DMS53 treated with DMSO at 0.1 percent for 48 hours (cell line): ENCODE measurements at regions not wholly inside any gene's neighbourhood (a gene's known extent, or its start where the extent isn't known, plus 50 kb on each side); places are given as distances from the start of the nearest gene placed in this dataset.
"Not testable (repeated sequence)": the region's sequence is repeated elsewhere in the genome, so short reads cannot be mapped to it uniquely, and the experiment has no call there.

ENCODE experiments used
- DNase-seq: peaks from one replicate; lab custom pipeline; 2025; ENCODE audit not compliant: unreplicated experiment; lab: John Stamatoyannopoulos, UW

DNA sequence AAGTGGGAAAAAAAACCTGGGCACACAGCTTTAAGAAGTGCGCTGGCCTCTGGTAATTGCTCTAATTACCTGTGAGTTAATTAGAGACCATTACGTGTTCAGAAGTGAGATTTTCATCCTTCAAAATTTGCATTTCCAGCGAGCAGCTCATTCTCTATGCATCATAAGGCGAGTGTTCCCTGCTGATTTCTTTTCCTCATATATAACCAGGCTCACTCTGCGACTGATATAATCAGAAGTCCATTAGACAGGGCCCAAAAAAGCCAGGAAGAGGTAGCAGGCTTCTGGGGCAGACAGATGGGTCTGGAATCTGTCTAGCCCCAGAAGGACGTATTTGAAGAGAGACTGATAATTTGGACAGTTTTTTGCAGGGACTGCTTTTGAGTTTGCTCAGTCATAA lies 158.7 kb downstream of the MTHFS start:
- DNase-seq: no peak

DNA sequence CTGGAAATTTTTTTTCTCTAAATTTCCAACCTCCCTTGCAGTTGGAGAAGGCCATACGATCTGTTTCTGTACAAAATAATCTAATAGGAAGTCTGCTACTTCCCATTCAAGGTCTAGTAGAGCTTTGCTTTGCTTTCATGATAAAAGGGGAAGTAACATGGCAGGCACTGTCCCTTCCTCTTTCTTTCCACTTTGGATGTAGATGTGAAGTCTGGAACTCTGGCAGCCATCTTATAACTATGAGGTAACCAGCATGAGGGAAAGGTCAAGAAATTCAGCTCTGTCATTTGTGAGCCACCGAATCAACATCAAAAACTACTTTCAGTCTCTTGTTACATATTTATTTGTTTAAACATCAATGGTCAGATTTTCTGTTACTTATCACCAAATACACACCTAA lies 156.3 kb downstream of the MTHFS start:
- no peak for DNase-seq

DNA sequence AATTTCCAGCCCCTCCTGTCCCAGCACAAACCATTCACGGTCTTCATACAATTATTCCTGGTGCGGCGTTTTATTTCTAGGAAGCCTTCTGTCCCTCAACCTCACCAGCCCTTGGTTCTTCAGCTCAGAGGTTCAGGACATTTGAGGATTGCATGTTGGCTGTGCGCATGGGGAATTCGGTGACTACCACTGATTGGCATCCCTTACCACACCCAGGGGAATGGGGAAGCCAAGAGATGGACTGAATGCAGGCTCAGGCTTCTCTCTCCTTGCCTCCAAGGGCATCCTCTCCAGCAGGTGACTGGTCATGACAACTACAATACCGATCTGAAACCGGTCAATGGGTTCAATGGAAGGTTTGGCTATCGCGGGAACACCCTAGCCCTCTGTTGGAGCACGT lies 153.8 kb downstream of the MTHFS start:
- no peak for DNase-seq

DNA sequence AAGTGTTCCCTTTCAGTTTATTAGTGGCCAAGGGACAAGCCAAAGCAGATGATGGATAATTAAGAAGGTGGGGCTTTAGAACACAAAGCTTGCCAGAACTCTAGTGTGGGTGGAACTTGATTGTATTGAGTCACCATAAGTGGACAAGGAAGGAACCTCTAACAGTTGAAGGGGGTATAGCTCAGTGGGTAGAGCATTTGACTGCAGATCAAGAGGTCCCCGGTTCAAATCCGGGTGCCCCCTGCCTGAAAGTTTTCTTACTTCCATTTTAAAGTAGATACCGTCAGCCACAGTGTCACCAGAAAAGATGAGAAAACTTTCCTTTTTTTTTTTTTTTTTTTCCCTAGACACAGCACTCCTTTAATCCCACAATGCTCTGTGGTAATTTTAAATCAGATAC lies 152.3 kb downstream of the MTHFS start:
- DNase-seq: not testable (repeated sequence)

DNA sequence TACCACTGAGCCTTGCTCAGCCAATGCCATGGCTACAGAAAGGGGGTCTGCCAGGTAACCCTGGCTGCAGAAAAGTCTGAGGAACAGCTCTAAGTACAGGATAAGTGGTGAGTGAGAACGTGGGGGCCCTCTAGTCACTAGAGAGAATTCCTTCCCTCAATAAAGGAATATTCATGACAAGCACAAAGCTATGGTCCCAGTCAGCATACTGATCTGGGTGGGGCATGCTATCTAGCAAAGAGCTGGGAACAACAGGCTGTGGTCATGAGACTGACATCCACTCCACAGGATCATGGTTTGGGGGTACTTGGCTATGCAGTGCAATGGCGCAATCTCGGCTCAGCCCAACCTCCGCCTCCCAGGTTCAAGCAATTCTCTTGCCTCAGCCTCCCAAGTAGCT lies 140.4 kb downstream of the MTHFS start:
- DNase-seq: no peak

DNA sequence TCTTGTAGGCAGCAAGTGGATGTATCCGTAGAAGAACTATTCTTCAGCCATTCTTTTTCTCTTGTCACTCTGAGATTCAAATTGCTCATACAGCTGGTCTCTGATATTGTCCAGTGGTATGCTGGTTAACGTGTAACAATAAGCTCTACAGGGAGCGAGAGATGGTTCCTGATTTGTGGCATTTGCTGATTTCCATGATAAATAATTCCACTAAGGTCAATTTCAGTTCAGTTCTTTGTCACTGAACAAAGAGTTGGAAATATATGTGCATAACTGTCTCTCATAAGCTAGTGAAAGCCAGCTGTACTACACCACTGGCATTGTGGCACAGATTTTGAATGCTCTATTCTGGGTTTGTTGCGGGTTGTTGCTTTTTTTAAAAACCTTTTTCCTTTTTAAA lies 131.7 kb downstream of the MTHFS start:
- no peak for DNase-seq

DNA sequence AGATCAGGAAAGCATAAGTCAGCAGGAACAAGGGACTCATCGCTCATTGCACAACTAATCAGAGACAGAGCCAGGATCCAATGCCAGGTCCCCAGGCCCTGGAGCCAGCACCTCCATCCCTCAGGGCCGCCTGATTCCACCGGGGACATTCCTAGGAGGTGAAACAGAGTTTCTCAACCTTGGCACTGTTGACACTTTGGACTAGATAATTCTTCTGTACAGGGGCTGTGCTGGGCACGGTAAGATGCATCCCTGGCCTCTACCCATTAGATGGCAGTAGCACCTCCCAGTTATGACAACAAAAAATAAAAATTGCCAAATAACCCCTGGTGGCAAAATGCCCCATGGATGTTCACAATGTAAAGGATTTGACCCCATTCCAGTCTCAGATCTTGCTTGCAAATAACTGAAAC lies 127.7 kb downstream of the MTHFS start:
- DNase-seq: no peak

DNA sequence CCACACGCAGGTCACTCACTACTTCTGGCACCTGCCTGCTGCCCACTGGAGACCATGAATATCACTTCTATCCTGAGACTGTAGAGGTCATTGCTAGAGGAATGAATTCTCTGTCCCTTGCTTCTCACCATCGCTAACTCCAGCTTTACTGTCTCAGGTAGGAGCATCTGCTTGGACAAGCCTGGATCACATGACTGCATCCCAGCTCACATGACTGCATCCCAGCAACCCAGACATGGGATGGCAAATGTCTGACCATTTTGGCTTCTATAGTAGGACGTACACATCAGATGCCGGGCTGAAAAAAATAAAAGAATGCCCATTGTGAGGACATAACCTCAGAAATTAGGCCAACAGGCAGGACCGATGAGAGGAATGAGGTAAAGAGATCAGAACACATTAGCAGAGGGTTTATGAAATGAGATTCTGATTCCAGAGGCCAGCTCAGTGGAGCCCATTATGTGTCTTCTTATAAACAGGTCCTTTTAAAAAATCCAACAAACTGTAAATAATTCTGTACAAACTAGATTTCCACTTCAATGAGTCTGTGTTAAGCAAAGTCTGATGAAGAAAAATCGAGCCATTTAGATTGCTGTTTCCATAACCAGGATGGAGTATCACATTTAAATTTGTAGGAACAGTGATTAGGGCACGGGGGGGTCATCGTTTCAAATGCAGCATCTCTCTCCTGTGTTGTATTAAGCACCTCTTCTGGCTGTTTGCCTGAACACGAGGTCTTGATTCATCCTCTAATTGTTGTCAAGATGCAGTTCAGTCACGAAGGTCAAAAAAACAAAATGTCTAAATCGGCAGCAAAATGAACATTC lies 126.7 kb downstream of the MTHFS start:
- no peak for DNase-seq

DNA sequence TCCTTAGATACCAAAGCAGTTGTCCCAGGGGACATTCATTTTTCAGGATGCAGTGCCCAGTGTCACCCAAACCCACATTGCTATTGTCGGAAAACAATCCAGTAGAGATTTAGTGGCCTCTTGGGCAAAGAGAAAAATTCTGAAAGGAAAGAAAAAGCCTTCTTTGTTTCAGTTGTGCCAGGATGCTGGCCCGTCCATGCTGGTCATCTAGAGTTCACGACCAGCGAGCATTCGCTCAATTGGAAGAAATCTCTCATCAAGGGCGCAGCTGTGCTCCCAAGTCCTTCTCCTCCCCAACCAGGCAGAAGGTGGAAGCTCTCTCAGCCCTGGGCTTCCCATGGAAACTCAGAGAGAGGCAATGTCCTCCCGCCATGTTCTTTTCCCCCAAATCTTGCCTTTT lies 123.7 kb downstream of the MTHFS start:
- DNase-seq: no peak

DNA sequence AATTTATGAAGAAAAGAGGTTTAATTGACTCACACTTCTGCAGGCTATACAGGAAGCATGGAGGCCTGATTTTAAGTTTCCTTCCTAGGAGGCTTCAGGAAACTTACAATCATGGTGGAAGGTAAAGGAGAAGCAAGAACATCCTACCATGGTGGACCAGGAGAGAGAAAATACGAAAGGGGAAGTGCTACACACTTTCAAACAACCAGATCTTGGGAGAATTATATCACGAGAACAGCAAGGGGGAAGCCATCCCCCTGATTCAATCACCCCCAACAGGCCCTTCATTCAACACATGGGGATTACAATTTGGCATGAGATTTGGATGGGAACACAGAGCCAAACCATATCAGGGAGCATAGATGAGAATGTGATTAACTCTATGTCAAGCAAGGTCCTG lies 121.0 kb downstream of the MTHFS start:
- DNase-seq: no peak

DNA sequence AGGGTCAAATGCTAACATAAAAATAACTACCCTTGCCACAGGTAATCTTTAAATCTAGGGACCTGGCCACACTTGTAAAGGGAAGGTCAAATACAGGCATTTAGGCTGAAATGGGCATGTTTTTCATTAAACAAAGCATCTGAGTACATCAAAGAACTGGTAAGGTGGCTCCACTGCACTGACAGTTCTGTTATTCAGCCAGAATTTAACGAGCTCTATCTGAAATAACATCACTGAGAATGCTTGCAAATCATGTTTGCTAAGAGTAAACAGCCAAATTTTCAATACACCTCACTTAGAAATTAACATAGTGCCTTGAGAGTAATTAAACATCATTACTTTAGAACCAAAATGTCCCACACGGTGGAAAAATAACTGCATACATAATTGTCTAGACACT lies 118.9 kb downstream of the MTHFS start:
- no peak for DNase-seq

DNA sequence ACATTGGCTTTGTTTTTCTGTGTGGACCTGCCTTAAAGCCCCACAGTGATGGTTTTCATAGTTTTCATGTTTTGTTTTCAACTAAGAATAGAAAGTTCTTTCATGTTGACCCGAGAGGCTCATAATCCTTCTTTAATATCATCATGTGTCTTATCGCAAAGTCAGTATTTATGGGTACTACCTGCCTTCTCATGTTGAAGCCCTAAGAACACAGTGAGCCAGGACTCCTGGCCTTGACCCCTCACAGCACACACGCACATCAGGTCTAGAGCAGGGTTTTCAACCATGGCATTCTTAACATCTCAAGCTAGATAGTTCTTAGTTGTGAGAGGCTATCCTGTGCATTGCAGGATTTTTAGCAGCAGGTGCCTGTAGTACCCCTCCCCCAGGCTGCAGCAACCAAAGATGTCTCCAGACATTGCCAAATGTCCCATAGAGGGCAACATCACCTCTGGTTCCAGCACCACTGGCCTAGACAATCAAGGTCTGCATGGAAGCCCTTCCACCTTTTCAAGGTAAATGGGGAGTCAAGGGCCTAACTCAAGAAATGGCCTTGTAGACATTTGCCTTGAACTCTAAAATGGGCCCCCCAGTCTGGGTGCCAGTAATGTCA lies 118.3 kb downstream of the MTHFS start:
- no peak for DNase-seq

DNA sequence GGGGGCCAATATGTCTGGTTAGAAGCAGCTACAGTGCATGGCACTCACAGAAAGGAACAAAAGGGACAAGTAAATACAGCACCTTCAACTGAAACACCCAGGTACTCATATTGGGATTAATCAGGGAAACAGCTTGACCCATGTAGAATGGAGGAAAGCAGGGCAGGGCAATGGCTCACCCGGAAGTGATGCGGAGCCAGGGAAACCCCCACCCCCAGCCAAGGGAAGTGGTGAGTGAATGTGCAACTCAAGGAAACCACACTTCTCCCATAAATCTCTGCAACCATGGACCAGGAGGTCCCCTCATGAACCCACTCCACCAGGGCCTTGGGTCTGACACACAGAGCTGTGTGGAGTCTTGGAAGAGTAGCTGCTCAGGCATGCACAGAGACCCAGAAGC lies 117.1 kb downstream of the MTHFS start:
- no peak for DNase-seq

DNA sequence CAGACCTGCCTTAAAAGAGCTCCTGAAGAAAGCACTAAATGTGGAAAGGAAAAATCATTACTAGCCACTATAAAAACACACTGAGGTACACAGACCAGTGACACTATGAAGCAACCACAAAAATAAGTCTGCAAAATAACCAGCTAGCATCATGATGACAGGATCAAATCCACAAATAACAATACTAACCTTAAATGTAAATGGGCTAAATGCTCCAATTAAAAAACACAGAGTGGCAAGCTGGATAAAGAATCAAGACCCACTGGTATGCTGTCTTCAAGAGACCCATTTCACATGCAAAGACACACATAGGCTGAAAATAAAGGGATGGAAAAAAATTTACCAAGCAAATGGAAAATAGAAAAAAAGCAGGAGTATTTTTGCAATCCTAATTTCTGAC lies 114.5 kb downstream of the MTHFS start:
- not testable (repeated sequence) for DNase-seq
